ENCODE measurements at regions not wholly inside any gene's neighbourhood (a gene's known extent, or its start where the extent isn't known, plus 50 kb on each side); places are given as distances from the start of the nearest gene placed in this dataset.

DNA sequence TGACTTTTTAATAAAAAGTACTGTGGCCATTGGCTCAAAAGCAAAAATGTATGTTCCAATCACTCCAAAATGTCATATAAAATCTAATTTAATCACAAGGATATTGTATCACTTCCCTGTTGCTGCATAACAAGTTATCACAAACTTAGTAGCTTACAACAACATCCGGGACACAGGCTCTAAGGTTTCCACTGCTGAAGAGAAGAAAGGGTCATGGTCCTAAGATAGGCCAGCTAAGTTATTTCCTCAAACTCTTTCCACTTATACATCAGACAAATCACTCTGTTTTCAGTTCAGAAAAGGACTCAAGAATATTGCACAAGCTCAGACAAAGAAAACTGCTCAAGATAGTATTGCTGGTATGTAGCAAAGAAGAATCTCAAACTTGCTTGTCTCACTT lies 78.5 kb upstream of the SULT1C3 start:
- TF ChIP-seq, protein P1, sequence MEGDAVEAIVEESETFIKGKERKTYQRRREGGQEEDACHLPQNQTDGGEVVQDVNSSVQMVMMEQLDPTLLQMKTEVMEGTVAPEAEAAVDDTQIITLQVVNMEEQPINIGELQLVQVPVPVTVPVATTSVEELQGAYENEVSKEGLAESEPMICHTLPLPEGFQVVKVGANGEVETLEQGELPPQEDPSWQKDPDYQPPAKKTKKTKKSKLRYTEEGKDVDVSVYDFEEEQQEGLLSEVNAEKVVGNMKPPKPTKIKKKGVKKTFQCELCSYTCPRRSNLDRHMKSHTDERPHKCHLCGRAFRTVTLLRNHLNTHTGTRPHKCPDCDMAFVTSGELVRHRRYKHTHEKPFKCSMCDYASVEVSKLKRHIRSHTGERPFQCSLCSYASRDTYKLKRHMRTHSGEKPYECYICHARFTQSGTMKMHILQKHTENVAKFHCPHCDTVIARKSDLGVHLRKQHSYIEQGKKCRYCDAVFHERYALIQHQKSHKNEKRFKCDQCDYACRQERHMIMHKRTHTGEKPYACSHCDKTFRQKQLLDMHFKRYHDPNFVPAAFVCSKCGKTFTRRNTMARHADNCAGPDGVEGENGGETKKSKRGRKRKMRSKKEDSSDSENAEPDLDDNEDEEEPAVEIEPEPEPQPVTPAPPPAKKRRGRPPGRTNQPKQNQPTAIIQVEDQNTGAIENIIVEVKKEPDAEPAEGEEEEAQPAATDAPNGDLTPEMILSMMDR (IDR thresholded peaks at IDR 0.05; ENCODE audit: control insufficient read depth, extremely low read depth, insufficient read depth): no peak

DNA sequence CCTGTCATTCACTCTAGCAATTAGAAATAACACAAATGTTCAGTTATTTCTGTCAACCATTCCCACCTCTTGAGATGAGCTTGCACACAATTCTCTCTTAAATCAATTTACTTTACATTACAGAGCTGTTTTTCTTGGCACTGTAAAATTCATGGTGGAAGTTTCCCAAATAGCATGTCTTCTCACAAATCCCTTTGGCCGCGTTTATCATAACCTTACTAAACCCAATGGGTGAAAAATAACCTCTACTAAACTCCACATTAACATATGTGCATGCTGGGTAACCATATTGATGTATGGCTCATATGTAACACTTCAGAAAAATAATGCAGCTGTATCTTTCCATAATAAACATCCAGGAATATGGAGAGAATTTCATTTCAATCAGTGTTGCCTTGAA lies 75.5 kb upstream of the SULT1C3 start:
- H3K4me3 ChIP-seq (ENCODE audit: low read depth, low read length): no peak overlapping the region
- no peak for DNase-seq (ENCODE audit: low read depth)
- TF ChIP-seq, protein P1 (IDR thresholded peaks at IDR 0.05; ENCODE audit: control insufficient read depth, extremely low read depth, insufficient read depth): no peak

More for the DNA sequence above, 78.5 kb upstream of the SULT1C3 start:
- no peak for DNase-seq (ENCODE audit: low read depth)
- no peak overlapping the region for H3K4me3 ChIP-seq (ENCODE audit: low read depth, low read length)

DNA sequence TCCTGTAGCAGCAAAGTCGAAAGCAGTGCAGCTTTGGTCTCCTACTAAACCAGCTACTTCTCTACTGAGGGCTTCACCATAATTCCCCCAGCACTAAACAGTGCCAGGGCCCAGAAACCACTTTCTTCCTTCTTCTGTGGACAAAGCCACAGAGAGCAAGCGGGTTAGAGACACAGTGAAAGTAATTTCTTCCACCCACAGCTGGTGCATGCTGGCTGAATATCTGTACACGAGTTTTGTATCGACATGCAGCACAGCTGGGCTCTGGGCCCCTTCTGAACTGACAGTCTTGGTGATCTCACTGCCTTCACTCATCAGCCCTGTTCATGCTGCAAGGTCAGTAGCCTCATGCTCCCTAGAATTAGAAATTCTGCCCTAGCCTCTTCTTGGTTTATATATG lies 74.0 kb upstream of the SULT1C3 start:
- H3K4me3 ChIP-seq (ENCODE audit: low read depth, low read length): no peak overlapping the region
- DNase-seq (ENCODE audit: low read depth): no peak
- TF ChIP-seq, protein P1 (IDR thresholded peaks at IDR 0.05; ENCODE audit: control insufficient read depth, extremely low read depth, insufficient read depth): no peak

DNA sequence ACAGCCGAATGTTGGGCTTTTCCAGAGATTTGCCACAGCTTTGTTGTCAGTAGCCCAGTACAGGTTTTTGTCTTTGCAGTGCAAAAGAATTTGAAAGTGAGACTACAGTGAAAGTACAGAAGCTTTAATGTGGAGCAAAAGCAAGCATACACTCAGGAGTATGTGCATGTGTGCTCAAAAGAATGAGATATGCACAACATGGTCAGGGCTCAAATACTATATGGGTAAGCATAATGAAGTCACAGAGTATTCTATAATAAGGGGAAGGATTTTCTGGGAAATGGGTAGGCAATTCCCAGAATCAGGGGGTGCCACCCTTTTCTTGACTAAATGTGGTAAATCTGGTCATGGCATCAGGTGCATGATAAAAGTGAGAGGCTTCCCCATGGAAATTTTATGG lies 72.1 kb upstream of the SULT1C3 start:
- TF ChIP-seq, protein P1 (IDR thresholded peaks at IDR 0.05; ENCODE audit: control insufficient read depth, extremely low read depth, insufficient read depth): no peak
- no peak for DNase-seq (ENCODE audit: low read depth)

DNA sequence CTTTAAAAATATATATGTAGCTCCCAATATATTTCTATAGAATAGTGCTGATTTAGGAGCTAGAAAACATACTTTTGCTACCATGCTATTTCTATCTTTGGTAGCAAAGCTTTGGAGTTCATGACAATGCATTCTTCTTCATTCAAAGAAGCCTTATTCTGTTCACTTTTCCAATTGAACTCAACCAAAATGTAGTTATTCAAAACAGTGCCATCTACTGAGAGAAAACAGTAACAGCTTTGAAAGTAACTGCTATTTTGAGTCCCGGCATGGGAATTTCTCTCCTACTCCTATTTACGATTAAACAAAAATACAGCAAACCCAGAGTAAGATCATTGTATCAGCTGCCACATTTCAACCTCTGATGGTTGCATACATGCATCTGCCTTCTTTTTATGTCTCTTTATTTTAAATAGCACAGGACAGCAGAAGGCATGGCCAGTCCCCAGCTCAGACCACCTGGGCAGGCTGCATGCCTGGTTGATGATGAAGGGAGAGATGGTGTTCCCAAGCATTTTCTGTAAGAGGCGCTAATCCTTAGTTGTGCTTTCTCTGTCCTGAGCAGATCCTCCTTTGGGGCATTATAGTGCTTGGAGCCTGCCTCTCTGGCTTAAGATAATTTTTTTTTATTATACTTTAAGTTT lies 69.7 kb upstream of the SULT1C3 start:
- TF ChIP-seq, protein P1 (IDR thresholded peaks at IDR 0.05; ENCODE audit: control insufficient read depth, extremely low read depth, insufficient read depth): peak; percentile 45
- no peak overlapping the region for H3K4me3 ChIP-seq (ENCODE audit: low read depth, low read length)
- no peak for DNase-seq (ENCODE audit: low read depth)

More for the DNA sequence above, 72.1 kb upstream of the SULT1C3 start:
- H3K4me3 ChIP-seq (ENCODE audit: low read depth, low read length): no peak overlapping the region

DNA sequence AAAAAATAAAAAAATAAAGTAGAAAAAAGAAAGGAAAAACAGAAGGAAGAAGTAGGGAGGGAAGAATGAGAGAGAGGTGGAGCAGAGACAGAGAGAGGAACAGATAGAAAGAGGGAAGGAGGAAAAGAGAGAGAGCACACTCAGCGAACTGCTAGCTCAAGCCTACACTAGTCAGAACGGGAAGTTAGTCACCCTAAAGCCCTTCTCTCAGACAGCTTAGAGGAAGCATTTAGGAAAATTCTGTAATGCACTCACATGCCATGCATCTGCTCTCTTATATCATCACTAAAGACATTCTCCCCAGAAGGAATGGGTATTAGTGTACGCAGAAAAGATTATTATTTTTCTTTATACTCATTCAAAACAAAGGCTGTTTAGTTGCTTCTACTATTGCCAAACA lies 68.1 kb upstream of the SULT1C3 start:
- no peak overlapping the region for H3K4me3 ChIP-seq (ENCODE audit: low read depth, low read length)
- TF ChIP-seq, protein P1 (IDR thresholded peaks at IDR 0.05; ENCODE audit: control insufficient read depth, extremely low read depth, insufficient read depth): no peak
- no peak for DNase-seq (ENCODE audit: low read depth)

DNA sequence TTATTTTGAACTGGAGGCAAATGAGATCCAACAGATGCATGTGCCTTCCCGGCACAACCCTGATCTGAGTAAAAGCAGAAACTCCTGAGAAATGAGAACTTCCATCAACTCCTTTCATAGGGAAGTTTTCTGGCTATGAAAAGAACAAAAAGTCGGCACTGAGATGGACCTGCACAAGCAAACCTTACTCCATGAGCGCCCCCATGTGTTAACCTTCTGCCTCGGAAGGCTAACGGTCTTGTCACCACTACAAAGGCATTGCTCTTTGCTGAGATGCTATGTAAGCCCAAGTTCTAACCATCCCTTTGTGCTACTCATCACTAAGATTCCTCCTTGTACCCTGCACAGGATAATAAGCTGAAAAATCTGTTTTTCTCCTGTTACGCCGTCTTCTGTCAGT lies 57.3 kb upstream of the SULT1C3 start:
- no peak for DNase-seq (ENCODE audit: low read depth)
- no peak overlapping the region for H3K4me3 ChIP-seq (ENCODE audit: low read depth, low read length)
- TF ChIP-seq, protein P1 (IDR thresholded peaks at IDR 0.05; ENCODE audit: control insufficient read depth, extremely low read depth, insufficient read depth): peak; percentile 55
